HepG2 (cell line): ENCODE measurements at regions not wholly inside any gene's neighbourhood (a gene's known extent, or its start where the extent isn't known, plus 50 kb on each side); places are given as distances from the start of the nearest gene placed in this dataset.

ENCODE experiments used
- ATAC-seq: fragments of 200-7000 bp; cut with Tn5 transposase; 3 replicates; pipeline ENCODE4 v1.9.1; 2020; ENCODE audit warnings: mild to moderate bottlenecking, moderate library complexity
- BruUV-seq: library from RNA; stranded (reverse); fragments of 400-500 nt; replicated peaks from 2 replicates; lab custom pipeline; 2021; lab: Mats Ljungman, UMichigan
- CTCF ChIA-PET: fragments of 300-600 bp; formaldehyde crosslinking; extraction: SDS; loops from one replicate; lab custom pipeline; 2021; ENCODE audit warnings: low total read pairs, inconsistent platforms, low intra/inter-chr PET ratio; lab: Yijun Ruan, JAX
- POLR2A ChIA-PET: fragments of 350-600 bp; sonication (Branson Sonifier 250); formaldehyde crosslinking; loops from one replicate; lab custom pipeline; 2020; ENCODE audit warnings: antibody characterized with exemption, inconsistent platforms; lab: Yijun Ruan, JAX
- DNase-seq: peaks from one replicate; pipeline ENCODE4 v3.0.0-alpha.2; 2015; ENCODE audit warnings: low spot score
- FAIRE-seq: peaks from 3 replicates; lab custom pipeline; 2011; peaks lifted over from hg19 to GRCh38; lab: Jason Lieb, UNC
- H2AFZ ChIP-seq: one replicate; pipeline ENCODE4 v1.6.1; 2011; ENCODE audit warnings: low read length, inconsistent platforms
- H3K27ac ChIP-seq: fragments of 300-600 bp; 3 replicates; pipeline ENCODE4 v1.8.0; 2011; ENCODE audit warnings: mixed run types, mild to moderate bottlenecking, mixed read lengths, low read length, inconsistent platforms; ENCODE audit not compliant: insufficient read depth; ENCODE audit errors: extremely low read length
- H3K27me3 ChIP-seq, 2 experiments: fragments of 200-600 bp in 1 of 2; 2 replicates in 1 of 2; 3 replicates in 1 of 2; pipeline versions ENCODE4 v1.6.0 to v1.8.0; 2011; ENCODE audit warnings: low read length in 2 of 2, mild to moderate bottlenecking in 2 of 2, moderate library complexity in 2 of 2, inconsistent platforms in 1 of 2; ENCODE audit not compliant: insufficient read depth in 2 of 2, control insufficient read depth in 1 of 2
- H3K36me3 ChIP-seq, 2 experiments: fragments of 200-600 bp in 1 of 2; replicated peaks in 1 of 2; 2 replicates in 1 of 2; 3 replicates in 1 of 2; pipeline versions ENCODE4 v1.5.1 to v1.8.0; 2011; ENCODE audit warnings: low read length in 2 of 2, inconsistent platforms in 1 of 2; ENCODE audit not compliant: insufficient read depth in 2 of 2, control insufficient read depth in 1 of 2
- H3K4me1 ChIP-seq: 2 replicates; pipeline ENCODE4 v1.5.1; 2012; ENCODE audit warnings: low read length, inconsistent platforms; ENCODE audit not compliant: insufficient read depth
- H3K4me2 ChIP-seq: 2 replicates; pipeline ENCODE4 v1.6.0; 2011; ENCODE audit warnings: low read depth, low read length, inconsistent platforms
- H3K4me3 ChIP-seq, 3 experiments: fragments of 200-600 bp in 1 of 3; sonication (generic), shearing (Covaris generic) in 1 of 3; replicated peaks in 1 of 3; 2 replicates each; pipeline ENCODE4 v1.5.1; 2011 to 2016; ENCODE audit warnings: low read length in 3 of 3, inconsistent platforms in 2 of 3, low read depth in 2 of 3, mild to moderate bottlenecking in 2 of 3, control low read depth in 1 of 3, mixed read lengths in 1 of 3; ENCODE audit not compliant: insufficient read depth in 1 of 3
- H3K79me2 ChIP-seq: one replicate; pipeline ENCODE4 v1.6.1; 2011; ENCODE audit warnings: low read length, inconsistent platforms; ENCODE audit not compliant: insufficient read depth
- H3K9ac ChIP-seq: 2 replicates; pipeline ENCODE4 v1.6.0; 2011; ENCODE audit warnings: mild to moderate bottlenecking, low read depth, low read length, inconsistent platforms; ENCODE audit not compliant: insufficient read depth
- H3K9me3 ChIP-seq: 2 replicates; pipeline ENCODE4 v1.5.1; 2012; ENCODE audit warnings: mild to moderate bottlenecking, low read length
- H4K20me1 ChIP-seq: 2 replicates; pipeline ENCODE4 v1.6.0; 2011; ENCODE audit warnings: inconsistent platforms, mild to moderate bottlenecking, low read length, moderate library complexity; ENCODE audit not compliant: insufficient read depth
- ARNT2 ChIP-seq: sonication (generic); formaldehyde crosslinking; IDR thresholded peaks from 2 replicates; pipeline ENCODE4 v1.8.0; 2022; ENCODE audit warnings: mild to moderate bottlenecking, low read depth, missing genetic modification reagents, moderate library complexity
- ASH2L ChIP-seq: fragments of 300-600, 200-600 bp; sonication (generic); IDR thresholded peaks from 2 replicates; pipeline ENCODE4 v1.7.0; 2017; ENCODE audit warnings: low read depth, mild to moderate bottlenecking, moderate library complexity, mixed read lengths, low read length; ENCODE audit not compliant: insufficient read length
- CREB1 ChIP-seq, 2 experiments: fragments of 450-650 bp in 1 of 2; IDR thresholded peaks; 2 replicates each; pipeline ENCODE4 v1.6.1; 2016 to 2017; ENCODE audit warnings: control low read depth in 1 of 2, mild to moderate bottlenecking in 1 of 2, missing compliant biosample characterization in 1 of 2, missing genetic modification characterization in 1 of 2
- FOXA3 ChIP-seq: IDR thresholded peaks from 2 replicates; pipeline ENCODE4 v1.6.1; 2016; ENCODE audit warnings: missing genetic modification reagents, missing compliant biosample characterization
- JUNB ChIP-seq: sonication (generic); formaldehyde crosslinking; IDR thresholded peaks from 2 replicates; pipeline ENCODE4 v1.8.0; 2022; ENCODE audit warnings: missing genetic modification reagents, mild to moderate bottlenecking, borderline replicate concordance
- PRPF4 ChIP-seq: fragments of 200-400 bp; formaldehyde crosslinking; IDR thresholded peaks from 2 replicates; pipeline ENCODE4 v1.6.1; 2016; ENCODE audit warnings: low read length, low read depth; ENCODE audit not compliant: poor library complexity, severe bottlenecking
- RNF2 ChIP-seq: fragments of 450-650 bp; conservative IDR thresholded peaks from 2 replicates; pipeline ENCODE4 v1.6.1; 2016; ENCODE audit warnings: low read depth
- ZNF44 ChIP-seq: sonication (generic); formaldehyde crosslinking; IDR thresholded peaks from 2 replicates; pipeline ENCODE4 v1.5.1; 2020; ENCODE audit warnings: mild to moderate bottlenecking, missing genetic modification reagents
- WGBS: methylation state at CpG from one replicate; pipeline ENCODE4 v1.1.6; 2017; ENCODE audit warnings: low lambda C conversion rate; 5-methylcytosine and 5-hydroxymethylcytosine counted together
- in situ Hi-C: cut with HindIII; loops from 2 replicates; pipeline ENCODE4 v1.10.0; 2017; ENCODE audit warnings: low pct_unique_long_range_greater_than_20kb; ENCODE audit not compliant: extremely low pct_ligation_motif_present
- intact Hi-C: fragments of 100-400 bp; cut with micrococcal nuclease; formaldehyde crosslinking; loops from one replicate; pipeline ENCODE4 v1.10.0; 2022; ENCODE audit not compliant: unreplicated experiment
- TF ChIP-seq, protein P1 (sequence below): sonication (generic); formaldehyde crosslinking; IDR thresholded peaks from 2 replicates; pipeline ENCODE4 v1.5.0; 2020; ENCODE audit warnings: missing genetic modification reagents
- TF ChIP-seq, protein P2 (sequence below): sonication (generic); formaldehyde crosslinking; conservative IDR thresholded peaks from 2 replicates; pipeline ENCODE4 v1.4.0; 2020; ENCODE audit warnings: mild to moderate bottlenecking, missing genetic modification reagents, moderate library complexity
- TF ChIP-seq, protein P3 (sequence below): sonication (generic); formaldehyde crosslinking; IDR thresholded peaks from 2 replicates; pipeline ENCODE4 v1.5.0; 2020; ENCODE audit warnings: mild to moderate bottlenecking, low read depth, missing genetic modification reagents, borderline replicate concordance
- TF ChIP-seq, protein P4 (sequence below): sonication (generic); formaldehyde crosslinking; IDR thresholded peaks from 2 replicates; pipeline ENCODE4 v1.4.0; 2020; ENCODE audit warnings: missing genetic modification reagents
- TF ChIP-seq, protein P5 (sequence below): IDR thresholded peaks from 2 replicates; pipeline ENCODE4 v1.6.1; 2012; ENCODE audit warnings: inconsistent platforms

DNA sequence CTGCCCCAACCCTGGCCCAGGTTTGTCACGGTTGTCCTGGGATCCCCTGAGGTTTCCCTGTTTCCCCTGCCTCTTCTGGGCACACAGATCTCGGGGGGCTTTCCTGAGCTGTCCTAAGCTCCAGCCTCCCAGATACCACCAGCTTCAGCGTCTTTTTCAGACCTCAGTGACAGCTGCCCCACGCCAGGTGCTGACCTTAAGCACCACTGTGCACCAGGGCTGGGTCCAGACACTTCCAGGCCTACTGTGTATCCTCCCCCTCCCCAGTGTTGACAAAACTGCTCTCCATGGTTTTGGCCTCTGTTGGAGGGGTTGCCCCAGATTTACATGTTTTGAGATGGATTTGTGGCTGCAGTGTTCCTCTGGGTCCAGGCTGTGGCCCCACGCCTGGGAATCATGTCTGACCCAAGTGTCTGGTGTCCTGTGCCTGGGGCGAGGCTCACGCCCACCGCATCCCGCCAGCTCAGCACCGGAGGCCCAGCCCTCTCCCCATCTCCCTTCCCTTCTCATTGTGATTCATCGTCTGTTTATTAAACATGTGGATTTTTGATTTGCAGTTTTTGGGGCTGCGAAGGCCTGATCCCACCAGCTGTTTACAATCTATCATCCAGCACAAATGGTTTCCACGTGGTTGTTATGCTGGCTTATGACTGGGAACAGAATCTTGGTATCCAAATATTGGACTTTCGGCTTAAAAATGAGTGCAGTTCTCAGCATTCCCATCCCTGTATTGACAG, 82.1 kb downstream of the METRNL start (continued):
- TF ChIP-seq CREB1 (IDR thresholded peaks at IDR 0.05) (no peak), CREB1 (CRISPR knock-in tag; IDR thresholded peaks at IDR 0.05) (no peak), ZNF44 (no peak), JUNB (no peak), PRPF4 (no peak)
- TF ChIP-seq, protein P1, sequence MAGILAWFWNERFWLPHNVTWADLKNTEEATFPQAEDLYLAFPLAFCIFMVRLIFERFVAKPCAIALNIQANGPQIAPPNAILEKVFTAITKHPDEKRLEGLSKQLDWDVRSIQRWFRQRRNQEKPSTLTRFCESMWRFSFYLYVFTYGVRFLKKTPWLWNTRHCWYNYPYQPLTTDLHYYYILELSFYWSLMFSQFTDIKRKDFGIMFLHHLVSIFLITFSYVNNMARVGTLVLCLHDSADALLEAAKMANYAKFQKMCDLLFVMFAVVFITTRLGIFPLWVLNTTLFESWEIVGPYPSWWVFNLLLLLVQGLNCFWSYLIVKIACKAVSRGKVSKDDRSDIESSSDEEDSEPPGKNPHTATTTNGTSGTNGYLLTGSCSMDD (CRISPR knock-in tag) = no peak

DNA sequence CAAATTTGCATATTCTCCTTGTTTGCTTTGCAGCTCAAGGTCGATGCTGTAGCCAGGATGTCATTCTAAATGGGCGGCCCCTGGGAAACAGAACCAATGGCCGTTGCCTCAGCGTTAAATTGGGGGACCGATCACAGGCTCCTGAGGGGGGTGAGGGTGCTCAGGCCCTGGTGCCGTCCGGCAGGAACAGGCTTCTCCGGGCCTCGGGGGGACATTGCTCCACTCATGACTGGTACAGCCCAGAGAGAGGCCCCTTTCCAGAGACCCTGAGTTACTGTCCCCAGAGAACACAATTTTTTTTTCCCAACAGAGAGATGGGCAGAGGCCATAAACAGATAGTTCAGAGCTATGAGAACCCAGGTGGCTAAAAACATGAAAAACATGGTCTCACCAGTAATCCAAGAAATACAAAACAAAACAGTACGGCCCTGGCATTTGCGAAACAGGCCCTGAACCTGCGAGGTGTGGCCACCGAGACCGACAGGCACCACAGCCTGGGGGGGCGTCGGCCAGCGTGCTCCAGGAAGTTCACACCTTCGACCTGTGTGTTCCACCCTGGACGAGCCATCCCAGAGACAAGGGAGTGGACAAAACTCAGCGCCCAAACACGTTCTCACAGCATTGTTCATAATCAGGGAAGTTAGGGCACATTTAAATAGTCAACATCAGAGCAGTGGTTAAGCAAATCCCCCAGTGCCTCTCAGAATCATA, 82.8 kb downstream of the METRNL start:
- Histone ChIP-seq H3K4me2 (peak overlapping the region; percentile 46), H3K27me3 (peaks cover 6 to 41% of the 10 kb centered on the region in 2 experiments; a peak in 3 of 5 replicates), H3K9ac (no peak overlapping the region), H3K27ac (no peak overlapping the region), H3K4me3 (no peak overlapping the region), H4K20me1 (no peaks in the 10 kb centered on the region), H2AFZ (no peak overlapping the region), H3K36me3 (no peaks in the 10 kb centered on the region), H3K79me2 (no peaks in the 10 kb centered on the region), H3K9me3 (no peaks in the 10 kb centered on the region), H3K4me1 (peaks cover 18% of the 10 kb centered on the region)
- in situ Hi-C loops = no loop called here
- no TSS peak for BruUV-seq
- intact Hi-C loops = no loop called here
- ATAC-seq (no peak; the same call in 2 of the 3 replicates), FAIRE-seq (no peak), DNase-seq (no peak)
- POLR2A ChIA-PET = interaction anchor here (2.1 kb wide), 1 partner anchor 11 kb away, joined by 20 read pairs; no protein-coding TSS in a partner anchor
- WGBS = 31% methylated on average over 21 of the region's 21 CpGs
- CTCF ChIA-PET = no interaction called here
- TF ChIP-seq, protein P2, sequence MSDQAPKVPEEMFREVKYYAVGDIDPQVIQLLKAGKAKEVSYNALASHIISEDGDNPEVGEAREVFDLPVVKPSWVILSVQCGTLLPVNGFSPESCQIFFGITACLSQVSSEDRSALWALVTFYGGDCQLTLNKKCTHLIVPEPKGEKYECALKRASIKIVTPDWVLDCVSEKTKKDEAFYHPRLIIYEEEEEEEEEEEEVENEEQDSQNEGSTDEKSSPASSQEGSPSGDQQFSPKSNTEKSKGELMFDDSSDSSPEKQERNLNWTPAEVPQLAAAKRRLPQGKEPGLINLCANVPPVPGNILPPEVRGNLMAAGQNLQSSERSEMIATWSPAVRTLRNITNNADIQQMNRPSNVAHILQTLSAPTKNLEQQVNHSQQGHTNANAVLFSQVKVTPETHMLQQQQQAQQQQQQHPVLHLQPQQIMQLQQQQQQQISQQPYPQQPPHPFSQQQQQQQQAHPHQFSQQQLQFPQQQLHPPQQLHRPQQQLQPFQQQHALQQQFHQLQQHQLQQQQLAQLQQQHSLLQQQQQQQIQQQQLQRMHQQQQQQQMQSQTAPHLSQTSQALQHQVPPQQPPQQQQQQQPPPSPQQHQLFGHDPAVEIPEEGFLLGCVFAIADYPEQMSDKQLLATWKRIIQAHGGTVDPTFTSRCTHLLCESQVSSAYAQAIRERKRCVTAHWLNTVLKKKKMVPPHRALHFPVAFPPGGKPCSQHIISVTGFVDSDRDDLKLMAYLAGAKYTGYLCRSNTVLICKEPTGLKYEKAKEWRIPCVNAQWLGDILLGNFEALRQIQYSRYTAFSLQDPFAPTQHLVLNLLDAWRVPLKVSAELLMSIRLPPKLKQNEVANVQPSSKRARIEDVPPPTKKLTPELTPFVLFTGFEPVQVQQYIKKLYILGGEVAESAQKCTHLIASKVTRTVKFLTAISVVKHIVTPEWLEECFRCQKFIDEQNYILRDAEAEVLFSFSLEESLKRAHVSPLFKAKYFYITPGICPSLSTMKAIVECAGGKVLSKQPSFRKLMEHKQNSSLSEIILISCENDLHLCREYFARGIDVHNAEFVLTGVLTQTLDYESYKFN (CRISPR knock-in tag) = peak; percentile 8; the same call in 1 of the 2 replicates
- TF ChIP-seq ASH2L (peak; percentile 11), ARNT2 (CRISPR knock-in tag) (0 out of 2 replicates have a peak, but pooled peaks have one; percentile 9), RNF2 (0 out of 2 replicates have a peak, but pooled peaks have one; percentile 10), FOXA3 (CRISPR knock-in tag) (peak; percentile 81; the same call in 1 of the 2 replicates)
- TF ChIP-seq, protein P3, sequence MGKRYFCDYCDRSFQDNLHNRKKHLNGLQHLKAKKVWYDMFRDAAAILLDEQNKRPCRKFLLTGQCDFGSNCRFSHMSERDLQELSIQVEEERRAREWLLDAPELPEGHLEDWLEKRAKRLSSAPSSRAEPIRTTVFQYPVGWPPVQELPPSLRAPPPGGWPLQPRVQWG (CRISPR knock-in tag) = no peak
- TF ChIP-seq, protein P4, sequence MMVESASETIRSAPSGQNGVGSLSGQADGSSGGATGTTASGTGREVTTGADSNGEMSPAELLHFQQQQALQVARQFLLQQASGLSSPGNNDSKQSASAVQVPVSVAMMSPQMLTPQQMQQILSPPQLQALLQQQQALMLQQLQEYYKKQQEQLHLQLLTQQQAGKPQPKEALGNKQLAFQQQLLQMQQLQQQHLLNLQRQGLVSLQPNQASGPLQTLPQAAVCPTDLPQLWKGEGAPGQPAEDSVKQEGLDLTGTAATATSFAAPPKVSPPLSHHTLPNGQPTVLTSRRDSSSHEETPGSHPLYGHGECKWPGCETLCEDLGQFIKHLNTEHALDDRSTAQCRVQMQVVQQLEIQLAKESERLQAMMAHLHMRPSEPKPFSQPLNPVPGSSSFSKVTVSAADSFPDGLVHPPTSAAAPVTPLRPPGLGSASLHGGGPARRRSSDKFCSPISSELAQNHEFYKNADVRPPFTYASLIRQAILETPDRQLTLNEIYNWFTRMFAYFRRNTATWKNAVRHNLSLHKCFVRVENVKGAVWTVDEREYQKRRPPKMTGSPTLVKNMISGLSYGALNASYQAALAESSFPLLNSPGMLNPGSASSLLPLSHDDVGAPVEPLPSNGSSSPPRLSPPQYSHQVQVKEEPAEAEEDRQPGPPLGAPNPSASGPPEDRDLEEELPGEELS (CRISPR knock-in tag) = peak; percentile 60; the same call in 1 of the 2 replicates
- TF ChIP-seq, protein P5, sequence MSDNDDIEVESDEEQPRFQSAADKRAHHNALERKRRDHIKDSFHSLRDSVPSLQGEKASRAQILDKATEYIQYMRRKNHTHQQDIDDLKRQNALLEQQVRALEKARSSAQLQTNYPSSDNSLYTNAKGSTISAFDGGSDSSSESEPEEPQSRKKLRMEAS = peak; percentile 7; the same call in 1 of the 2 replicates
